GM19438 (cell line): ENCODE measurements at regions not wholly inside any gene's neighbourhood (a gene's known extent, or its start where the extent isn't known, plus 50 kb on each side); places are given as distances from the start of the nearest gene placed in this dataset.
"Not testable (repeated sequence)": the region's sequence is repeated elsewhere in the genome, so short reads cannot be mapped to it uniquely, and the experiment has no call there.

Source experiments
- ATAC-seq: cut with Tn5 transposase; IDR thresholded peaks from one replicate; pipeline ENCODE4 v1.9.1; 2021; ENCODE audit warnings: low read depth; ENCODE audit not compliant: unreplicated experiment

GRCh38 chr4:82200046-82200445 lies 173.7 kb downstream of the HNRNPD start:
- ATAC-seq = no peak

GRCh38 chr4:82194329-82194728 lies 179.5 kb downstream of the HNRNPD start:
- no peak for ATAC-seq

- no peak for ATAC-seq
These were observed 181.6 kb downstream of the HNRNPD start for GRCh38 chr4:82192017-82192673.

GRCh38 chr4:82181789-82182188 lies 192.0 kb downstream of the HNRNPD start:
- no peak for ATAC-seq

GRCh38 chr4:82172186-82172585 lies 201.6 kb downstream of the HNRNPD start:
- no peak for ATAC-seq

- ATAC-seq = no peak
These were observed 202.1 kb downstream of the HNRNPD start for GRCh38 chr4:82171531-82172155.

GRCh38 chr4:82149750-82150149 lies 224.0 kb downstream of the HNRNPD start:
- no peak for ATAC-seq

GRCh38 chr4:82145850-82146249 lies 227.9 kb downstream of the HNRNPD start:
- no peak for ATAC-seq

- ATAC-seq = no peak
These were observed 233.4 kb downstream of the HNRNPD start for GRCh38 chr4:82140422-82140821.

GRCh38 chr4:82139287-82139686 lies 234.5 kb downstream of the HNRNPD start:
- ATAC-seq = no peak

GRCh38 chr4:82138374-82138773 lies 235.4 kb downstream of the HNRNPD start:
- no peak for ATAC-seq

- ATAC-seq = no peak
These were observed 237.5 kb downstream of the HNRNPD start for GRCh38 chr4:82136161-82136801.

- ATAC-seq = no peak
These were observed 245.4 kb downstream of the HNRNPD start for GRCh38 chr4:82128355-82128754.

GRCh38 chr4:82126512-82127040 lies 247.2 kb downstream of the HNRNPD start:
- no peak for ATAC-seq

- ATAC-seq = no peak
These were observed 247.9 kb downstream of the HNRNPD start for GRCh38 chr4:82125787-82126297.

GRCh38 chr4:82124932-82125786 lies 248.6 kb downstream of the HNRNPD start:
- ATAC-seq = no peak

- no peak for ATAC-seq
These were observed 249.4 kb downstream of the HNRNPD start for GRCh38 chr4:82124365-82124764.

- no peak for ATAC-seq
These were observed 249.9 kb downstream of the HNRNPD start for GRCh38 chr4:82123934-82124333.

- not testable (repeated sequence) for ATAC-seq
These were observed 258.6 kb downstream of the HNRNPD start for GRCh38 chr4:82115183-82115582.

GRCh38 chr4:82108506-82108905 lies 265.3 kb downstream of the HNRNPD start:
- no peak for ATAC-seq

- no peak for ATAC-seq
These were observed 269.2 kb downstream of the HNRNPD start for GRCh38 chr4:82104578-82104977.
